ENCODE measurements at regions not wholly inside any gene's neighbourhood (a gene's known extent, or its start where the extent isn't known, plus 50 kb on each side); places are given as distances from the start of the nearest gene placed in this dataset.

DNA sequence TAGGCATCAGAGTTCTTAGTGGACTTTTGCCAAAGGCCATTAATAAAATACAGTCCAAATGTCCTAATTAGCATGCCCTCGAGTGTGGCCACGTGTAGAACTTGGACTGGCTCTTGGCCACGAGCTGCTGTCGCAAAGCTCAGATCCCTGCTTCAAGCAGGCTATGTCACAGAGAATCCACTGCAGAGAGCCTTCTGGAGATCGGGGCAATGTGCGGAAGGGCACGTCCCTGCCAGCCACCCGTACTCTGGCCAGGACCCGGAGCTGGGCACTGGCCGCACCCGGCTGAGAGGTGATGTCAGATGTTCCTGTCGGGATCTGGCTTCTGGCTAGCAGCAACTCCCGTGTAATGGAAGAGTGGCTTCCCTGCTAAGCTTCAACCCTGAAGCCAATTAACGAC lies 432.7 kb upstream of the ID2 start:
- TF ChIP-seq SUZ12 (IDR thresholded peaks at IDR 0.05; ENCODE audit: extremely low read depth, insufficient read depth, insufficient read length) (no peak), YY1 (IDR thresholded peaks at IDR 0.05; ENCODE audit: insufficient read depth, insufficient read length) (no peak), ZNF274 (IDR thresholded peaks at IDR 0.05; ENCODE audit: low read depth, low read length) (no peak)

Measured in NT2/D1 (cell line).